HG02938 (cell line): ENCODE measurements at regions not wholly inside any gene's neighbourhood (a gene's known extent, or its start where the extent isn't known, plus 50 kb on each side); places are given as distances from the start of the nearest gene placed in this dataset.
"Not testable (repeated sequence)": the region's sequence is repeated elsewhere in the genome, so short reads cannot be mapped to it uniquely, and the experiment has no call there.

Source experiments
- ATAC-seq: cut with Tn5 transposase; IDR thresholded peaks from one replicate; pipeline ENCODE4 v1.9.1; 2021; ENCODE audit warnings: mild to moderate bottlenecking, moderate library complexity; ENCODE audit not compliant: unreplicated experiment

DNA sequence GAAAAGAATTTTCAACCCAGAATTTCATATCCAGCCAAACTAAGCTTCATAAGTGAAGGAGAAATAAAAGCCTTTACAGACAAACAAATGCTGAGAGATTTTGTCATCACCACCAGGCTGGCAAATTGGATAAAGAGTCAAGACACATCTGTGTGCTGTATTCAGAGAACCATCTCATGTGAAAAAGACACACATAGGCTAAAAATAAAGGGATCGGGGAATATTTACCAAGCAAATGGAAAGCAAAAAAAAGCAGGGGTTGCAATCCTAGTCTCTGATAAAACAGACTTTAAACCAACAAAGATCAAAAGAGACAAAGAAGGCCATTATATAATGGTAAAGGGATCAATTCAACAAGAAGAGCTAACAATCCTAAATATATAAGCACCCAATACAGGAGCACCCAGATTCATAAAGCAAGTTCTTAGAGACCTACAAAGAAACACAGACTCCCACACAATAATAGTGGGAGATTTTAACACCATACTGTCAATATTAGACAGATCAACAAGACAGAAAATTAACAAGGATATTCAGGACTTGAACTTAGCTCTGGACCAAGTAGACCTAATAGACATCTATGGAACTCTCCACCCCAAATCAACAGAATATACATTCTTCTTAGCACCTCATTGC, 55.9 kb upstream of the ACSM6 start:
- not testable (repeated sequence) for ATAC-seq

DNA sequence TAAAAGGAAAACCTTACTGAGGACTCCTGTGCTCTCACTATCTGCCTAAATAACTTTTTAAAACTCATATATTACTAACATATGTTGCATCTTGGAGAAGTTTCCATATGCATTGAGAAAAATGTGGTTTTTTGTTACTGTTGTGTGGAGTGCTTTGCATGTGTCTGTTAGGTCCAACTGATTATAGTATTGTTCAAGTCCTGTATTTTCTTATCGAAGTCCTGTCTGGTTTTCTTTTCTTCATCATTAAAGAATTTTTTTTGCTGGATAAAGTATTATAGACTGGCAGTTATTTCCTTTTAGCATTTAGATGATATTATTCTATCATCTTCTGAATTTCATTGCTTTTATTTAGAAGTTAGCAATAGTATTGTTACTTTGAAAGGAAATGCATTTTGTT, 59.5 kb upstream of the ACSM6 start:
- no peak for ATAC-seq

DNA sequence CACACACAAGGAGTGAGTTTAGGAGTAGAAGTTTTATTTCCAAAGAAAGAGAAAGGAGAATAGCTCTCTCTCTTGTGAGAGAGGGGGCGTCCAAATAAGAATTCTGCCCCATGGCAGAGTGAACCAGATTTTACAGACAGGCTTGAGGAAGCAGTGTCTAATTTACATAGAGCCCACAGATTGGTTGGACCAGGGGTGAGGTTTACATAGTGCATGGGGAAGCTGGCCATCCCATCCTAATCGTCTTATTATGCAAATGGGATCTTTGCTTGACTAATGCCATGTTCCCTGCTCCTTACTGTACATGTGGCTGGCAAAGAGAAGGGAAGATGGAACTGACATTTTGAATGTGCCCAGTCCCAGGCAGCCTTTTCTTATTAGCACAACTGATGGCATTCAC, 60.0 kb upstream of the ACSM6 start:
- ATAC-seq, result no peak

DNA sequence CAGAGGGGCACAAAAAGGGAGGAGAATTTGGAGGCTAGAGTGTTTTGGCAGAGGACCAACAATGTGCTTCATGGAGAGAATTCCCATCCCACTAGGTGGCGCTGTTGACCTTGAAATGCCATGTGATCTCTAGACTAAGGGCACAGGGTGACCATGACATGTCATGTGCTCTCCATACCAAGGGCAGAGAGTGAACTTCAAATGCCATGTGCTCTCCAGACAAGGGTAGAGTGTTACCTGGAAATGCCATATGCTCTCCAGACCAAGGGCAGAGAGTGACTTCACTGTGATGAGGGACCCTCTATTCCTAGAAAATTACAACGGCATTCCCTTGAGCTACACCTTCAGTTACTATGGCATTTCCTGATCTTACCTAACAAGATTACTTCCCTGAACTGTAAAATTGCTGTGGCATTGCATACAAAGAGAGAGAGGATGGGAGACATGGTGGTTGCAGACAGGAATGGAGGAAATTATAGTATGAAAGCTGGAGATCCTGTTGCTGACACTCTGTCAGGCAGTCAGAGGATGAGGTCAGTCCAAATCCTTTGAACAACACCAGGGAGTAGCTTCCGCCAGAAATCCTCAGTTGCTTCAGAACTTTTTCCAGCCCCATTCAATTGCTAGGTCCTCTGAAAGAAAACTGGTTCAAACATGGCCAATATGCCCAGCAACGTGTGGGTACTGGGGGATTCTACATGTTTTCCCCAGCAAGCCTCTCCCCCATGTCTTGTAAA, 60.9 kb upstream of the ACSM6 start:
- peak; percentile 89 for ATAC-seq

DNA sequence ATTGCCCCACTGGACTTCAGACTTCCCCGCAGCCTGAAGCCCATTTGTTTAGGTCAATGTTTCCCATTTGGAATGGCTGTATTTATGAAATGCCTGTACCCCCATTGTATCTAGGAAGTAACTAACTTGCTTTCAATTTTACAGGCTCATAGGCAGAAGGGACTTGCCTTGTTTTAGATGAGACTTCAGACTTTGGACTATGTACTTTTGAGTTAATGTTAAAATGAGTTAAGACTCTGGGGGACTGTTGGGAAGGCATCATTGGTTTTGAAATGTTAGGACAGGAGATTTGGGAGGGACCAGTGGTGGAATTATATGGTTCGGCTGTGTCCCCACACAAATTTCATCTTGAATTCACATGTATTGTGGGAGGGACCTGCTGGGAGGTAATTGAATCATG, 61.1 kb upstream of the CYP2C8 start:
- not testable (repeated sequence) for ATAC-seq

DNA sequence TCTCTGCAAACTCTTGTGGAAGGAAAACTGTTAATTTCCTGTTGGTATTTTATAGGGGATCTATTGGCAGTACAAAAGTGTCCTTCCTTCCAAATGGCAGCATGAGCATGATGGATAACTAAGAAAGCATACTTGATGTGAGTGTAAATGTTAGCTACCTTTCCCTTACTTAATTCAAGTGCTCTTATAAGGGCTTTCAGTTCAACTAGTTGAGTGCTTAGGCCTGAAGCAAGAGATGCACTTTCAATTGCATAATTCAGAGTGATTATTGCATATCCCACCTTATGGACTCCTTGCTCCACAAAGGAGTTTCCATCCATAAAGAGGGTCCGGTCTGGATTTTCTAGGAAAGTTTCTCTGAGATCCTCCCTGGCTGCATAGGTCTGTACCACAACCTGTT, 56.3 kb upstream of the CYP2C8 start:
- no peak for ATAC-seq

DNA sequence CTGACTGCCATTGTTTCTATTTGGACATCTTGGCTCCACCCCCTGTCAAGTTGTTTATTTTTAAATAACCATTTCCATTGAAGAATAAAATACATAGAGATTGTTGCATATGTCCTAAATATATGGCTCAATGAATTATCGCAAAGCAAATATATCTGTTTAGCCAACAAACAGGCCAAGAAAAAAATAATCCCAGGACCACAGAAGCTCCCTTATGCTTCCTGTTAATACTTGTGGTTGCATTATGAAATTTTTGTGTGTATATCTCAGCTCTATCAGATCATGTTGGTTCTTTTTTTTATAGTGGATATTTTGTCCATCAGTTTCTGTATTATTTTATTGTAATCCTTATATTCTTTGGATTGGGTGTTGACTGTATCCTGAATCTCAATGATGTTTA, 53.4 kb upstream of the CYP2C8 start:
- no peak for ATAC-seq

DNA sequence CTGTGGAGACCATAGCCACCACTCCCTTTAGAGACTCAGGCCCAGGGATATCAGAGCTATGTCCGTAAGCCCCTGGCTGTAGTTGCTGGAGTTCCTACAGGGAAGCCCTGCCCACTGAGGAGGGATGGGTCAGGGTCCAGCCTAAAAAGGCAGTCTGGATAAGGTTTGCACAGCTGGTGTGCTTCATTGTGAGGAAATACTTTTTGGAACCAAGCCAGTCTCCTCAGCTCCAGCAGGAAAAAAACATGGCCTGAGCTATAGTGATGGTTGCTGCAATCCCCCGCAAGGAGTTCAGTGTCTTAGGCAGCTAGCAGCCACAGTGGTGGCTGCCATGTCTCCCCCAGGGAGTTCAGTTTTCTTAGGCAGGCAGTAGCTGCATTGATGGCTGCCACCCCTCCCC, 52.6 kb upstream of the CYP2C8 start:
- ATAC-seq, result no peak
